ENCODE measurements at regions not wholly inside any gene's neighbourhood (a gene's known extent, or its start where the extent isn't known, plus 50 kb on each side); places are given as distances from the start of the nearest gene placed in this dataset.

DNA sequence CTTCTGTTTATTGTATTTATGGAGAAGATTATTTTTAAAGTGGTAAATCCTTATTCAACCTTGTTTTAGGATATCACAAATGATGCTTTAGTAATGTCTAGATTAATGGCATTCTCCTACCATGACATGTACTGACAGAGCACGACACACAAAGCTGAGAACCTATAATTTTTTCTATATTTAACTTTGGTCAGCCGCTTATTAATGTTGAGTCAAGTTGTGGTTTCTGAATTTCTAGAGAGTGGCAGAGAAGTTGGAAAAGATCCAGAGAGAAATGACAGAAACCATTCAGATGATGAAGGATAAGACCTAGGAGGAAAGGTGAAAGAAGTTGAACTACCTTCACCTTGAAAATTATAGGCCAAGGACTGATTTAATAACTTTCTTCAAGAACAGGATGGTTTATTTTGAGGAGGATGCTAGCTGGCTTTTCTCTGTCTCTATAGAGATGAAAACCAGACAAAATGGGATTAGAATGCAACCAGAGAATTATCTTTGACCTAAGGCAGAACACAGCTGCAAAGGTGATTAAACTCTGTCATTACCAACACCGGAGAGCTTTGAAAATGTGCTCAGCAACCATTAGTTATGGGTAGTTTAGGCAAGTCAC is 62.6 kb upstream of the TSPAN5 start:
- Histone ChIP-seq H2AK5ac (ENCODE audit: insufficient read length, low read length) (no peak overlapping the region), H4K8ac (replicated peaks; ENCODE audit: insufficient read length, low read depth, low read length) (no peak overlapping the region), H3K14ac (ENCODE audit: insufficient read depth, low read length) (no peak overlapping the region), H3K56ac (ENCODE audit: insufficient read length, low read depth, low read length) (no peak overlapping the region), H3K4me2 (ENCODE audit: insufficient read depth, insufficient read length, low read length) (no peak overlapping the region), H2BK15ac (ENCODE audit: low read depth, low read length) (no peak overlapping the region), H3K18ac (ENCODE audit: insufficient read length, low read depth, low read length) (no peak overlapping the region), H4K20me1 (ENCODE audit: control insufficient read depth, insufficient read depth, insufficient read length) (no peaks in the 10 kb centered on the region), H2BK5ac (ENCODE audit: insufficient read length, low read length) (no peak overlapping the region), H4K5ac (ENCODE audit: insufficient read length, low read depth, low read length) (no peak overlapping the region), H3T11ph (ENCODE audit: low read length) (no peak overlapping the region), H3K4me1 (ENCODE audit: insufficient read depth, low read length) (no peaks in the 10 kb centered on the region), H2AFZ (ENCODE audit: low read length) (no peak overlapping the region), H3K23ac (ENCODE audit: insufficient read length, low read depth, low read length) (no peak overlapping the region), H4K91ac (ENCODE audit: insufficient read length, low read depth, low read length) (no peak overlapping the region), H3K9ac (ENCODE audit: extremely low read depth, insufficient read length, low read length) (no peak overlapping the region), H3K27ac (ENCODE audit: insufficient read length, low read depth, low read length) (no peak overlapping the region), H2BK12ac (ENCODE audit: insufficient read length, low read depth, low read length) (no peak overlapping the region), H2BK20ac (ENCODE audit: low read depth, low read length, poor library complexity, severe bottlenecking) (no peak overlapping the region), H3K79me1 (ENCODE audit: insufficient read depth, low read depth, low read length, poor library complexity, severe bottlenecking) (no peaks in the 10 kb centered on the region), H2BK120ac (ENCODE audit: low read depth, low read length, poor library complexity, severe bottlenecking) (no peak overlapping the region), H3K4ac (ENCODE audit: low read depth, low read length) (no peak overlapping the region), H3K9me3 (ENCODE audit: control insufficient read depth, low read depth, low read length) (no peaks in the 10 kb centered on the region), H3K79me2 (ENCODE audit: insufficient read depth, low read length) (no peaks in the 10 kb centered on the region), H3K23me2 (ENCODE audit: insufficient read length, low read depth, low read length, poor library complexity, severe bottlenecking) (no peaks in the 10 kb centered on the region), H3K27me3 (ENCODE audit: insufficient read depth, low read length) (no peaks in the 10 kb centered on the region)
- Mint-ChIP-seq H3K27ac (no peak overlapping the region), H3K9me3 (peaks cover 38 to 43% of the 10 kb centered on the region in 2 experiments), H3K4me1 (no peaks in the 10 kb centered on the region), H3K4me3 (no peak overlapping the region), H3K36me3 (ENCODE audit: insufficient read depth in 1 of 3, low read depth in 3 of 3) (peaks cover 13 to 35% (median 27%) of the 10 kb centered on the region in 3 experiments; a peak in 6 of 7 replicates), H3K27me3 (ENCODE audit: low read depth) (no peaks in the 10 kb centered on the region)
- DNase-seq = no peak
- TF ChIP-seq, protein P1, sequence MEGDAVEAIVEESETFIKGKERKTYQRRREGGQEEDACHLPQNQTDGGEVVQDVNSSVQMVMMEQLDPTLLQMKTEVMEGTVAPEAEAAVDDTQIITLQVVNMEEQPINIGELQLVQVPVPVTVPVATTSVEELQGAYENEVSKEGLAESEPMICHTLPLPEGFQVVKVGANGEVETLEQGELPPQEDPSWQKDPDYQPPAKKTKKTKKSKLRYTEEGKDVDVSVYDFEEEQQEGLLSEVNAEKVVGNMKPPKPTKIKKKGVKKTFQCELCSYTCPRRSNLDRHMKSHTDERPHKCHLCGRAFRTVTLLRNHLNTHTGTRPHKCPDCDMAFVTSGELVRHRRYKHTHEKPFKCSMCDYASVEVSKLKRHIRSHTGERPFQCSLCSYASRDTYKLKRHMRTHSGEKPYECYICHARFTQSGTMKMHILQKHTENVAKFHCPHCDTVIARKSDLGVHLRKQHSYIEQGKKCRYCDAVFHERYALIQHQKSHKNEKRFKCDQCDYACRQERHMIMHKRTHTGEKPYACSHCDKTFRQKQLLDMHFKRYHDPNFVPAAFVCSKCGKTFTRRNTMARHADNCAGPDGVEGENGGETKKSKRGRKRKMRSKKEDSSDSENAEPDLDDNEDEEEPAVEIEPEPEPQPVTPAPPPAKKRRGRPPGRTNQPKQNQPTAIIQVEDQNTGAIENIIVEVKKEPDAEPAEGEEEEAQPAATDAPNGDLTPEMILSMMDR (conservative IDR thresholded peaks at IDR 0.05) = no peak
- no CpG with 5 or more reads among the region's 3 CpGs for WGBS (ENCODE audit: extremely low coverage, insufficient read length, low lambda C conversion rate)

All from H9 (cell line).